ES-I3 (cell line): ENCODE measurements at regions not wholly inside any gene's neighbourhood (a gene's known extent, or its start where the extent isn't known, plus 50 kb on each side); places are given as distances from the start of the nearest gene placed in this dataset.

Experiments
- H3K36me3 ChIP-seq: 2 replicates; pipeline ENCODE4 v1.6.1; 2013; ENCODE audit warnings: mild to moderate bottlenecking, low read length, control low read depth, moderate library complexity; ENCODE audit not compliant: insufficient read depth
- H3K4me1 ChIP-seq: 2 replicates; pipeline ENCODE4 v1.6.1; 2013; ENCODE audit warnings: mild to moderate bottlenecking, control low read depth, low read length; ENCODE audit not compliant: insufficient read depth
- H3K9ac ChIP-seq: 2 replicates; pipeline ENCODE4 v1.6.1; 2013; ENCODE audit warnings: low read depth, mild to moderate bottlenecking, low read length, moderate library complexity
- H3K9me3 ChIP-seq: 2 replicates; pipeline ENCODE4 v1.6.1; 2013; ENCODE audit warnings: mild to moderate bottlenecking, low read length, moderate library complexity; ENCODE audit not compliant: control insufficient read depth, insufficient read depth

GRCh38 chr5:158532739-158533138 is 567.0 kb downstream of the EBF1 start:
- H3K4me1 ChIP-seq = no peaks in the 10 kb centered on the region
- H3K9me3 ChIP-seq = no peaks in the 10 kb centered on the region
- H3K36me3 ChIP-seq = no peaks in the 10 kb centered on the region
- H3K9ac ChIP-seq = no peak overlapping the region

GRCh38 chr5:158531860-158532259 is 567.9 kb downstream of the EBF1 start:
- Histone ChIP-seq H3K9ac (no peak overlapping the region), H3K9me3 (no peaks in the 10 kb centered on the region), H3K4me1 (no peaks in the 10 kb centered on the region), H3K36me3 (no peaks in the 10 kb centered on the region)

- H3K4me1 ChIP-seq = no peaks in the 10 kb centered on the region
- no peaks in the 10 kb centered on the region for H3K9me3 ChIP-seq
These were observed 569.6 kb downstream of the EBF1 start for GRCh38 chr5:158530115-158530514.

GRCh38 chr5:158529454-158529853 is 570.3 kb downstream of the EBF1 start:
- H3K9ac ChIP-seq = no peak overlapping the region
- H3K9me3 ChIP-seq = no peaks in the 10 kb centered on the region
- H3K36me3 ChIP-seq = no peaks in the 10 kb centered on the region
- no peaks in the 10 kb centered on the region for H3K4me1 ChIP-seq

More at GRCh38 chr5:158530115-158530514, 569.6 kb downstream of the EBF1 start:
- Histone ChIP-seq H3K36me3 (no peaks in the 10 kb centered on the region), H3K9ac (no peak overlapping the region)

GRCh38 chr5:158525663-158526062 is 574.1 kb downstream of the EBF1 start:
- Histone ChIP-seq H3K36me3 (no peaks in the 10 kb centered on the region), H3K9ac (no peak overlapping the region), H3K9me3 (no peaks in the 10 kb centered on the region), H3K4me1 (no peaks in the 10 kb centered on the region)

- Histone ChIP-seq H3K9me3 (no peaks in the 10 kb centered on the region), H3K4me1 (no peaks in the 10 kb centered on the region), H3K9ac (no peak overlapping the region), H3K36me3 (no peaks in the 10 kb centered on the region)
These were observed 575.6 kb downstream of the EBF1 start for GRCh38 chr5:158524070-158524469.

- Histone ChIP-seq H3K36me3 (no peaks in the 10 kb centered on the region), H3K4me1 (no peaks in the 10 kb centered on the region), H3K9me3 (no peaks in the 10 kb centered on the region)
These were observed 576.9 kb downstream of the EBF1 start for GRCh38 chr5:158522776-158523175.

GRCh38 chr5:158521995-158522394 is 577.7 kb downstream of the EBF1 start:
- Histone ChIP-seq H3K9ac (no peak overlapping the region; the same call in 1 of the 2 replicates), H3K36me3 (no peaks in the 10 kb centered on the region), H3K4me1 (no peaks in the 10 kb centered on the region), H3K9me3 (no peaks in the 10 kb centered on the region)

More at GRCh38 chr5:158522776-158523175, 576.9 kb downstream of the EBF1 start:
- no peak overlapping the region for H3K9ac ChIP-seq

GRCh38 chr5:158519433-158520021 is 580.2 kb downstream of the EBF1 start:
- no peaks in the 10 kb centered on the region for H3K9me3 ChIP-seq
- no peak overlapping the region for H3K9ac ChIP-seq
- no peaks in the 10 kb centered on the region for H3K4me1 ChIP-seq
- H3K36me3 ChIP-seq = no peaks in the 10 kb centered on the region

- Histone ChIP-seq H3K4me1 (no peaks in the 10 kb centered on the region), H3K9me3 (no peaks in the 10 kb centered on the region), H3K36me3 (no peaks in the 10 kb centered on the region), H3K9ac (no peak overlapping the region)
These were observed 583.2 kb downstream of the EBF1 start for GRCh38 chr5:158516521-158516920.

GRCh38 chr5:158514986-158515359 is 584.7 kb downstream of the EBF1 start:
- Histone ChIP-seq H3K36me3 (no peaks in the 10 kb centered on the region), H3K4me1 (no peaks in the 10 kb centered on the region), H3K9ac (no peak overlapping the region)

GRCh38 chr5:158514319-158514985 is 585.3 kb downstream of the EBF1 start:
- H3K4me1 ChIP-seq = no peaks in the 10 kb centered on the region
- H3K36me3 ChIP-seq = no peaks in the 10 kb centered on the region
- H3K9ac ChIP-seq = no peak overlapping the region
- no peaks in the 10 kb centered on the region for H3K9me3 ChIP-seq

More at GRCh38 chr5:158514986-158515359, 584.7 kb downstream of the EBF1 start:
- H3K9me3 ChIP-seq = no peaks in the 10 kb centered on the region

- Histone ChIP-seq H3K9ac (no peak overlapping the region), H3K36me3 (no peaks in the 10 kb centered on the region), H3K4me1 (no peaks in the 10 kb centered on the region), H3K9me3 (no peaks in the 10 kb centered on the region)
These were observed 586.0 kb downstream of the EBF1 start for GRCh38 chr5:158513490-158514318.

- Histone ChIP-seq H3K9ac (no peak overlapping the region), H3K9me3 (peaks cover under 1% of the 10 kb centered on the region; the same call in 1 of the 2 replicates), H3K4me1 (no peaks in the 10 kb centered on the region), H3K36me3 (no peaks in the 10 kb centered on the region)
These were observed 588.3 kb downstream of the EBF1 start for GRCh38 chr5:158511454-158511853.
